Hepatocyte (in vitro differentiated cells): ENCODE measurements at regions not wholly inside any gene's neighbourhood (a gene's known extent, or its start where the extent isn't known, plus 50 kb on each side); places are given as distances from the start of the nearest gene placed in this dataset.
A peak's percentile ranks its signal among the peaks of the same experiment; 100 is the strongest.

Source experiments
- DNase-seq: peaks from one replicate; pipeline ENCODE4 v3.0.0-alpha.2; 2016; ENCODE audit warnings: low spot score
- H2AFZ ChIP-seq: fragments of 200-600 bp; sonication (generic); 2 replicates; pipeline ENCODE4 v1.6.0; 2016; ENCODE audit warnings: antibody characterized with exemption, mild to moderate bottlenecking
- H3K27ac ChIP-seq: fragments of 200-600 bp; sonication (generic); 2 replicates; pipeline ENCODE4 v1.5.1; 2016; ENCODE audit warnings: mild to moderate bottlenecking
- H3K27me3 ChIP-seq: fragments of 200-600 bp; sonication (generic); 2 replicates; pipeline ENCODE4 v1.6.1; 2016
- H3K36me3 ChIP-seq: fragments of 200-600 bp; sonication (generic); replicated peaks from 2 replicates; pipeline ENCODE4 v1.5.1; 2016; ENCODE audit warnings: low read depth; ENCODE audit not compliant: insufficient read depth
- H3K4me1 ChIP-seq: fragments of 200-600 bp; sonication (generic); 2 replicates; pipeline ENCODE4 v1.5.1; 2016; ENCODE audit warnings: mild to moderate bottlenecking, moderate library complexity; ENCODE audit not compliant: insufficient read depth
- H3K4me2 ChIP-seq: fragments of 200-600 bp; sonication (generic); 2 replicates; pipeline ENCODE4 v1.6.0; 2016
- H3K4me3 ChIP-seq: fragments of 200-600 bp; sonication (generic); 2 replicates; pipeline ENCODE4 v1.5.1; 2016; ENCODE audit warnings: mild to moderate bottlenecking
- H3K79me2 ChIP-seq: fragments of 200-600 bp; sonication (generic); 2 replicates; pipeline ENCODE4 v1.6.0; 2017; ENCODE audit warnings: mild to moderate bottlenecking
- H3K9me2 ChIP-seq: fragments of 200-600 bp; sonication (generic); replicated peaks from 2 replicates; pipeline ENCODE4 v1.6.0; 2017; ENCODE audit warnings: mild to moderate bottlenecking; ENCODE audit not compliant: insufficient read depth
- H3K9me3 ChIP-seq: fragments of 200-600 bp; sonication (generic); 2 replicates; pipeline ENCODE4 v1.5.1; 2016; ENCODE audit warnings: low read depth, mild to moderate bottlenecking
- H4K20me1 ChIP-seq: fragments of 200-600 bp; sonication (generic); 2 replicates; pipeline ENCODE4 v1.6.0; 2016; ENCODE audit warnings: mild to moderate bottlenecking; ENCODE audit not compliant: insufficient read depth, poor library complexity, severe bottlenecking
- CTCF ChIP-seq: fragments of 200-600 bp; sonication (generic); IDR thresholded peaks from 2 replicates; pipeline ENCODE4 v1.5.1; 2016; ENCODE audit warnings: antibody characterized with exemption, mild to moderate bottlenecking; ENCODE audit not compliant: poor library complexity
- EZH2 ChIP-seq: fragments of 200-600 bp; sonication (generic); IDR thresholded peaks from 2 replicates; pipeline ENCODE4 v1.6.1; 2016; ENCODE audit warnings: antibody characterized with exemption, mild to moderate bottlenecking, borderline replicate concordance
- EZH2phosphoT487 ChIP-seq: fragments of 200-600 bp; sonication (generic); IDR thresholded peaks from one replicate; pipeline ENCODE4 v1.6.1; 2018; ENCODE audit warnings: antibody characterized with exemption, mild to moderate bottlenecking, low read depth, moderate library complexity; ENCODE audit not compliant: unreplicated experiment, severe bottlenecking
- WGBS: methylation state at CpG from one replicate; pipeline ENCODE4 v1.1.6; 2016; ENCODE audit warnings: low lambda C conversion rate; ENCODE audit errors: missing lambda C conversion rate; 5-methylcytosine and 5-hydroxymethylcytosine counted together

GRCh38 chr18:51734576-51734975 is 537.1 kb upstream of the MEX3C start:
- Histone ChIP-seq H3K36me3 (no peaks in the 10 kb centered on the region), H3K27ac (no peak overlapping the region), H3K9me2 (no peaks in the 10 kb centered on the region), H3K9me3 (no peaks in the 10 kb centered on the region), H3K4me2 (no peak overlapping the region), H2AFZ (no peak overlapping the region), H3K79me2 (no peaks in the 10 kb centered on the region), H3K4me3 (no peak overlapping the region), H3K27me3 (no peaks in the 10 kb centered on the region), H4K20me1 (no peaks in the 10 kb centered on the region), H3K4me1 (no peaks in the 10 kb centered on the region)
- 86% methylated on average over 3 of the region's 3 CpGs for WGBS
- DNase-seq: no peak
- TF ChIP-seq EZH2phosphoT487 (no peak), CTCF (no peak)

- no peaks in the 10 kb centered on the region for H3K9me2 ChIP-seq
- no peaks in the 10 kb centered on the region for H3K4me1 ChIP-seq
- no peak overlapping the region for H3K4me3 ChIP-seq
- H4K20me1 ChIP-seq: no peaks in the 10 kb centered on the region
- DNase-seq: no peak
- H3K36me3 ChIP-seq: no peaks in the 10 kb centered on the region
- H3K27me3 ChIP-seq: no peaks in the 10 kb centered on the region
- no peak overlapping the region for H3K27ac ChIP-seq
- no peak overlapping the region for H2AFZ ChIP-seq
- no peaks in the 10 kb centered on the region for H3K9me3 ChIP-seq
- no peaks in the 10 kb centered on the region for H3K79me2 ChIP-seq
- H3K4me2 ChIP-seq: no peak overlapping the region
- TF ChIP-seq EZH2phosphoT487 (no peak), EZH2 (no peak), CTCF (no peak)
- 64% methylated on average over 2 of the region's 2 CpGs for WGBS
Measured at GRCh38 chr18:51739044-51739666, 541.7 kb upstream of the MEX3C start.

GRCh38 chr18:51751901-51752300 is 554.4 kb upstream of the MEX3C start:
- H3K27ac ChIP-seq: no peak overlapping the region
- 83% methylated on average over 4 of the region's 4 CpGs for WGBS
- H3K9me2 ChIP-seq: no peaks in the 10 kb centered on the region
- no peaks in the 10 kb centered on the region for H4K20me1 ChIP-seq
- H3K4me3 ChIP-seq: no peak overlapping the region
- peak; percentile 6 for DNase-seq
- TF ChIP-seq EZH2phosphoT487: no peak
- TF ChIP-seq CTCF: no peak
- TF ChIP-seq EZH2: no peak
- H3K36me3 ChIP-seq: no peaks in the 10 kb centered on the region
- no peaks in the 10 kb centered on the region for H3K9me3 ChIP-seq
- H3K27me3 ChIP-seq: no peaks in the 10 kb centered on the region
- no peaks in the 10 kb centered on the region for H3K4me1 ChIP-seq
- H3K4me2 ChIP-seq: no peak overlapping the region
- no peak overlapping the region for H2AFZ ChIP-seq
- no peaks in the 10 kb centered on the region for H3K79me2 ChIP-seq
